ENCODE measurements at regions not wholly inside any gene's neighbourhood (a gene's known extent, or its start where the extent isn't known, plus 50 kb on each side); places are given as distances from the start of the nearest gene placed in this dataset.
"Not testable (repeated sequence)": the region's sequence is repeated elsewhere in the genome, so short reads cannot be mapped to it uniquely, and the experiment has no call there.

DNA sequence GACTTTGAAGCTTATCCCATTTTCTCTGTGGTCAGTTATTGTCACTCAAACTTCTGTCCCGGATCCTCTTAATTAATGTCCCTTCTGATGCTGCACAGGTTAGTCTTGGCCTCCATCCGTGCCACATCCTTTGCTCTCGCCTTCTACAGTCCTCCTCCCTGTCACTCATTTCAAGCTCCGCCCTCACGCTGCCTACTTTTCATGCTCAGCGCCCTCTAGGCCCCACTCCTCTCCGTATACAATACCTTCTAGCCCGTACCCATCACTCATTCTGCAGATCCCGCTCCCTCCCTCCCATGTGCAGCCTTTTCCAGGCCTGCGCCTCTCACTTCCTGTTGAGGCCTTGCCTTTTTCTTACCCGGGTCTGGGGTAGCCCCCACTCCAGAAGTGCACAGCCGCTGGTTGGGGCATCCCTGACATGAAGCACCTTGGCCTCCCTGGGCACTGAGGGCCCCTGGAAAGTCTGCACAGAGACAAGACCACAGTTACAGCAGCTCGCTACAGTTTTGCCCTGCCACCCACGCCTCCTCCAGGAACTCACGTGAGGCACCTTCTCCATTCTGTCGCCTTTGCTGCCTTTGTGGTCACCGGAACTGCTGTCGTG is 88.5 kb upstream of the SLC25A48 start:
- H3K4me3 ChIP-seq: no peak overlapping the region
- intact Hi-C loops (cut with DNase I, micrococcal nuclease): no loop called here
- no peaks in the 10 kb centered on the region for H3K4me1 ChIP-seq (ENCODE audit: low read depth)
- H3K9me3 ChIP-seq: no peaks in the 10 kb centered on the region
- no peaks in the 10 kb centered on the region for H3K36me3 ChIP-seq (ENCODE audit: low read depth)
- ATAC-seq (no peak), DNase-seq (no peak)
- TF ChIP-seq, protein P1, sequence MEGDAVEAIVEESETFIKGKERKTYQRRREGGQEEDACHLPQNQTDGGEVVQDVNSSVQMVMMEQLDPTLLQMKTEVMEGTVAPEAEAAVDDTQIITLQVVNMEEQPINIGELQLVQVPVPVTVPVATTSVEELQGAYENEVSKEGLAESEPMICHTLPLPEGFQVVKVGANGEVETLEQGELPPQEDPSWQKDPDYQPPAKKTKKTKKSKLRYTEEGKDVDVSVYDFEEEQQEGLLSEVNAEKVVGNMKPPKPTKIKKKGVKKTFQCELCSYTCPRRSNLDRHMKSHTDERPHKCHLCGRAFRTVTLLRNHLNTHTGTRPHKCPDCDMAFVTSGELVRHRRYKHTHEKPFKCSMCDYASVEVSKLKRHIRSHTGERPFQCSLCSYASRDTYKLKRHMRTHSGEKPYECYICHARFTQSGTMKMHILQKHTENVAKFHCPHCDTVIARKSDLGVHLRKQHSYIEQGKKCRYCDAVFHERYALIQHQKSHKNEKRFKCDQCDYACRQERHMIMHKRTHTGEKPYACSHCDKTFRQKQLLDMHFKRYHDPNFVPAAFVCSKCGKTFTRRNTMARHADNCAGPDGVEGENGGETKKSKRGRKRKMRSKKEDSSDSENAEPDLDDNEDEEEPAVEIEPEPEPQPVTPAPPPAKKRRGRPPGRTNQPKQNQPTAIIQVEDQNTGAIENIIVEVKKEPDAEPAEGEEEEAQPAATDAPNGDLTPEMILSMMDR (IDR thresholded peaks at IDR 0.05): no peak

DNA sequence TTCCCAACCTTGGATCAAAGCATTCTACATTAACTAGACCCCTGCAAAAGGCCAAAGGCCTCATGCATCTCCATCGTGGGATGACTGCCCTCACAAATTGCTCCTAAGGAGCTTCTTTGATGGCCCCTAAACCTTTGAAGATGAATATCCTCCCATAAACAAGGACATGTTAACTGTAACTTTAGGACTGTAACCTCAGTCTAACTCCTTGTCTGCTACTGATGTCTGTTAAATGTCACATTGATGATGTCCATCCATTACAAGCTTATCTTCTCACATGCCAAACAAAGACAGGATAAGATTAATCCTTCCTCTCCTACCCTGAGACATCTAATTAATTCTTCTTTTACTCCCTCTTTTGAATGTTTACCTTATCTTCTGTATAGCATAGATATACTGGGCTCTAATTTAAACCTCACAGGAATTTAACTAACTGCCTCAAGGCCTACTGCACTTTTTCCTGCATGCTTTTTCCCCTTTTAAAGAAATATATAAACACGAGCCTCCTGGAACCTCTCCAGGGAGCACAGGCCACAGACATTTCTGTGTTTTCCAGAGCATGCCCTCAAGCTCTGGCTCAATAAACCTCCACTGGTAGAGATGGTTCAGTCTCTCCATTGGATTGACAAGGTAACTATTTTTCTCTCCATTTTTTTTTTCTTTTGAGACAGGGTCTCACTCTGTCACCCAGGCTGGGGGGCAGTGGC is 90.6 kb upstream of the SLC25A48 start:
- H3K4me3 ChIP-seq: no peak overlapping the region
- intact Hi-C loops (cut with DNase I, micrococcal nuclease): no loop called here
- TF ChIP-seq, protein P1 (IDR thresholded peaks at IDR 0.05): no peak
- ATAC-seq: no peak
- no peak for DNase-seq
- no peaks in the 10 kb centered on the region for H3K36me3 ChIP-seq (ENCODE audit: low read depth)
- no peaks in the 10 kb centered on the region for H3K4me1 ChIP-seq (ENCODE audit: low read depth)
- H3K9me3 ChIP-seq: no peaks in the 10 kb centered on the region

DNA sequence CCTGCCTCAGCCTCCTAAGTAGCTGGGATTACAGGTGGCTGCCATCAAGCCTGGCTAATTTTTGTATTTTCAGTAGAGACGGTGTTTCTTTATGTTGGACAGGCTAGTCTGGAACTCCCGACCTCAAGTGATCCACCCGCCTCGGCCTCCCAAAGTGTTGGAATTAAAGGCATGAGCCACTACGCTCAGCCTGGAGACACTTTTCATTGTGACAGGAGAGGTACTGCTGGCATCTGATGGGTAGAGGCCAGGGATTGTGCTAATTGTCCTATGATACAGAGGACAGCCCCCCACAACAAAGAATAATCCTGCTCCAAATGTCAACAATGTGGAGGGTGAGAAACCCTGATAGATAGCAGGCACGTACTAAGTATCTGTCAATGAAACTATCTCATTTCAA is 91.3 kb upstream of the SLC25A48 start:
- intact Hi-C loops (cut with DNase I, micrococcal nuclease): no loop called here
- Histone ChIP-seq H3K36me3 (ENCODE audit: low read depth) (no peaks in the 10 kb centered on the region), H3K4me3 (no peak overlapping the region), H3K4me1 (ENCODE audit: low read depth) (no peaks in the 10 kb centered on the region), H3K9me3 (no peaks in the 10 kb centered on the region)
- DNase-seq (no peak), ATAC-seq (no peak)
- TF ChIP-seq, protein P1 (IDR thresholded peaks at IDR 0.05): no peak

DNA sequence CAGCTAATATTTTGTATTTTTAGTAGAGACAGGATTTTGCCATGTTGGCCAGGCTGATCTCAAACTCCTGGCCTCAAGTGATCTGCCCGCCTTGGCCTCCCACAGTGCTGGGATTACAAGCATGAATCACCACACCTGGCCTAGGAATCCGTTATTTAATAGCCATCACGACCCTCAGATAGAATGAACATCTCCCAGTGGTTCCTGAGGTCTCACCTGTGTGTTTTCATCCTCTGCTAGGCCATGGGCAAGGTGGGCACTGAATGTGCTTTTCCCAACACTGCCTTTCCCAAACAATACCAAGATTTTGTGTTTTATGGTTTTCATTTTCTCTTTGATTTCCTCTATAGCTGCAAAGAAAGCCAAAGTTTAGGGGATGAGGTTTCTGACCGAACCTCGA is 92.2 kb upstream of the SLC25A48 start:
- intact Hi-C loops (cut with DNase I, micrococcal nuclease); ATAC-seq; H3K4me1 ChIP-seq (ENCODE audit: low read depth); DNase-seq; H3K9me3 ChIP-seq; H3K36me3 ChIP-seq (ENCODE audit: low read depth); H3K4me3 ChIP-seq: not testable (repeated sequence)

DNA sequence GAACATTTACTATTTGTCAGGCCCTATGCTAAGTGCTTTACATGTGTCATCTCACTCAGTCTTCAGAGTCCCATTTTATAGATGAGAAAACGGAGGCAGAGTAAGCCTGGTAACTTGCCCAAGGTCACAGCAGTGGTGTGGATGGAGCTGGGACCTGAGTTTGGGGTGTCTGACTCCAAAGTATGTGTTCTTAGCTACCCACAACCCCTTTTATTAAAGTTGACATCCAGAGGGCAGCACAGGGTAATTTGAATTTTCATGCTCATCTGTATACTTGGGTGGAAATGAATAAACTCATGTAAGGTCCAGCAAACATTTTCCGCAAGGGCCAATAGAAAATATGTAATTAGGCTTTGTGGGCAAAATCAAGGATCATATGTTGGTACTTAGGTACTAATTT is 93.4 kb upstream of the SLC25A48 start:
- Histone ChIP-seq H3K9me3 (no peaks in the 10 kb centered on the region), H3K4me3 (no peak overlapping the region), H3K36me3 (ENCODE audit: low read depth) (no peaks in the 10 kb centered on the region), H3K4me1 (ENCODE audit: low read depth) (no peaks in the 10 kb centered on the region)
- DNase-seq: no peak
- TF ChIP-seq, protein P1 (IDR thresholded peaks at IDR 0.05): no peak
- intact Hi-C loops (cut with DNase I, micrococcal nuclease): no loop called here
- ATAC-seq: no peak

DNA sequence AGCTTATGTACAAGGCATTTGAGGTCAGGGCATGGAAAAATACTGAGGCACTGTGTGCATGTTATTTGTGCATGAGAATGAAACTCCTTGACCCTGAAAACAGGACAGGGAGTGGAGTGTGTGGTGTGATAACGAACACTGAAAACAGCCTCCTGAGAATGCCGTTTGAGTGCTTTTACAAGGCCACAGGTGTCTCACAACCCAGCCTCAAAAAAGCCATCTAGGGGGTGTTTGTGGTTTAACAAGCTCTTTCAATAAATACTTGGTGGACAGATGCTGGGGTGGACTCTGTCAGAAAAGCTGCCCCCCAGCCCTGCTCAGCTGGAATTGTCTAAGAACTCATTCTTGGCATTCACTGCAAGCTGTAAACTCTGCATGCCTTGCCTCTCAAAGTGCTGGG is 94.0 kb upstream of the SLC25A48 start:
- TF ChIP-seq, protein P1 (IDR thresholded peaks at IDR 0.05): no peak
- Histone ChIP-seq H3K4me1 (ENCODE audit: low read depth) (no peaks in the 10 kb centered on the region), H3K36me3 (ENCODE audit: low read depth) (no peaks in the 10 kb centered on the region), H3K9me3 (no peaks in the 10 kb centered on the region), H3K4me3 (no peak overlapping the region)
- DNase-seq (no peak), ATAC-seq (no peak)
- intact Hi-C loops (cut with DNase I, micrococcal nuclease): no loop called here
